ENCODE measurements at regions not wholly inside any gene's neighbourhood (a gene's known extent, or its start where the extent isn't known, plus 50 kb on each side); places are given as distances from the start of the nearest gene placed in this dataset.

GRCh38 chr3:834679-835078, 258.1 kb upstream of the CNTN6 start (continued):
- TF ChIP-seq POLR2AphosphoS5 (IDR thresholded peaks at IDR 0.05; ENCODE audit: low read depth, low read length) (no peak), ELF1 (IDR thresholded peaks at IDR 0.05) (no peak), TEAD4 (IDR thresholded peaks at IDR 0.05; ENCODE audit: borderline replicate concordance, insufficient read depth) (no peak)
- TF ChIP-seq, protein P1, sequence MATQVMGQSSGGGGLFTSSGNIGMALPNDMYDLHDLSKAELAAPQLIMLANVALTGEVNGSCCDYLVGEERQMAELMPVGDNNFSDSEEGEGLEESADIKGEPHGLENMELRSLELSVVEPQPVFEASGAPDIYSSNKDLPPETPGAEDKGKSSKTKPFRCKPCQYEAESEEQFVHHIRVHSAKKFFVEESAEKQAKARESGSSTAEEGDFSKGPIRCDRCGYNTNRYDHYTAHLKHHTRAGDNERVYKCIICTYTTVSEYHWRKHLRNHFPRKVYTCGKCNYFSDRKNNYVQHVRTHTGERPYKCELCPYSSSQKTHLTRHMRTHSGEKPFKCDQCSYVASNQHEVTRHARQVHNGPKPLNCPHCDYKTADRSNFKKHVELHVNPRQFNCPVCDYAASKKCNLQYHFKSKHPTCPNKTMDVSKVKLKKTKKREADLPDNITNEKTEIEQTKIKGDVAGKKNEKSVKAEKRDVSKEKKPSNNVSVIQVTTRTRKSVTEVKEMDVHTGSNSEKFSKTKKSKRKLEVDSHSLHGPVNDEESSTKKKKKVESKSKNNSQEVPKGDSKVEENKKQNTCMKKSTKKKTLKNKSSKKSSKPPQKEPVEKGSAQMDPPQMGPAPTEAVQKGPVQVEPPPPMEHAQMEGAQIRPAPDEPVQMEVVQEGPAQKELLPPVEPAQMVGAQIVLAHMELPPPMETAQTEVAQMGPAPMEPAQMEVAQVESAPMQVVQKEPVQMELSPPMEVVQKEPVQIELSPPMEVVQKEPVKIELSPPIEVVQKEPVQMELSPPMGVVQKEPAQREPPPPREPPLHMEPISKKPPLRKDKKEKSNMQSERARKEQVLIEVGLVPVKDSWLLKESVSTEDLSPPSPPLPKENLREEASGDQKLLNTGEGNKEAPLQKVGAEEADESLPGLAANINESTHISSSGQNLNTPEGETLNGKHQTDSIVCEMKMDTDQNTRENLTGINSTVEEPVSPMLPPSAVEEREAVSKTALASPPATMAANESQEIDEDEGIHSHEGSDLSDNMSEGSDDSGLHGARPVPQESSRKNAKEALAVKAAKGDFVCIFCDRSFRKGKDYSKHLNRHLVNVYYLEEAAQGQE (IDR thresholded peaks at IDR 0.05; ENCODE audit: low read depth, low read length) = no peak
- TF ChIP-seq, protein P2, sequence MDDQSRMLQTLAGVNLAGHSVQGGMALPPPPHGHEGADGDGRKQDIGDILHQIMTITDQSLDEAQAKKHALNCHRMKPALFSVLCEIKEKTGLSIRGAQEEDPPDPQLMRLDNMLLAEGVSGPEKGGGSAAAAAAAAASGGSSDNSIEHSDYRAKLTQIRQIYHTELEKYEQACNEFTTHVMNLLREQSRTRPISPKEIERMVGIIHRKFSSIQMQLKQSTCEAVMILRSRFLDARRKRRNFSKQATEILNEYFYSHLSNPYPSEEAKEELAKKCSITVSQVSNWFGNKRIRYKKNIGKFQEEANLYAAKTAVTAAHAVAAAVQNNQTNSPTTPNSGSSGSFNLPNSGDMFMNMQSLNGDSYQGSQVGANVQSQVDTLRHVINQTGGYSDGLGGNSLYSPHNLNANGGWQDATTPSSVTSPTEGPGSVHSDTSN (IDR thresholded peaks at IDR 0.05) = no peak

DNA sequence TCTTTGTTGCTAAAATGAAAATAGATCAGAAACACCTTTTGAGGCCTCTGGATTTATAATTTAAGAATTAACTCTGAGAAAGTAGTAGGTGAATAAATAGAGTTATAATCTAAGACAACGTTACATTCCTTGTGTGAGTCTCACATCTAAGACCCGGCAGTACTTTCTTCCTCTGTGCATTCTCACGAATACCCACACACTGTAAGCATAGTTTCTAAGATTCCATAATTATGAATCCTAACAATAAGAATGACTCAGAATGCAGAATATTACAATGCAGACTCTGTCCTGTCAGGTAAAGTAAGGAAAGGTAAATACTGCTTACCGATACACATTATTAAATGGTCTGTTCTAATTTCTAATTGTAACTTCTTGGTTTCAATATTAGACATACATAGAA, 257.7 kb upstream of the CNTN6 start:
- CTCF ChIA-PET = no interaction called here
- TF ChIP-seq FOXM1 (IDR thresholded peaks at IDR 0.05; ENCODE audit: low read depth) (no peak), NFIC (IDR thresholded peaks at IDR 0.05; ENCODE audit: borderline replicate concordance) (no peak), MAX (IDR thresholded peaks at IDR 0.05; ENCODE audit: low read depth) (no peak), RCOR1 (IDR thresholded peaks at IDR 0.05; ENCODE audit: low read length) (no peak), MXI1 (IDR thresholded peaks at IDR 0.05; ENCODE audit: low read depth, low read length) (no peak), RFX5 (IDR thresholded peaks at IDR 0.05; ENCODE audit: low read length) (no peak), CHD2 (IDR thresholded peaks at IDR 0.05; ENCODE audit: low read length, partially characterized antibody) (no peak), FOSL2 (IDR thresholded peaks at IDR 0.05; ENCODE audit: borderline replicate concordance, low read depth) (no peak), NRF1 (IDR thresholded peaks at IDR 0.05; ENCODE audit: low read depth, low read length) (no peak), GATA2 (CRISPR knock-in tag; IDR thresholded peaks at IDR 0.05) (no peak), YY1 (IDR thresholded peaks at IDR 0.05; ENCODE audit: low read depth) (no peak), ZBTB33 (IDR thresholded peaks at IDR 0.05; ENCODE audit: borderline replicate concordance, low read depth) (no peak), SMC3 (IDR thresholded peaks at IDR 0.05; ENCODE audit: low read depth, low read length) (no peak)
- TF ChIP-seq, protein P3, sequence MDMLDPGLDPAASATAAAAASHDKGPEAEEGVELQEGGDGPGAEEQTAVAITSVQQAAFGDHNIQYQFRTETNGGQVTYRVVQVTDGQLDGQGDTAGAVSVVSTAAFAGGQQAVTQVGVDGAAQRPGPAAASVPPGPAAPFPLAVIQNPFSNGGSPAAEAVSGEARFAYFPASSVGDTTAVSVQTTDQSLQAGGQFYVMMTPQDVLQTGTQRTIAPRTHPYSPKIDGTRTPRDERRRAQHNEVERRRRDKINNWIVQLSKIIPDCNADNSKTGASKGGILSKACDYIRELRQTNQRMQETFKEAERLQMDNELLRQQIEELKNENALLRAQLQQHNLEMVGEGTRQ (IDR thresholded peaks at IDR 0.05; ENCODE audit: borderline replicate concordance, low read depth, low read length) = no peak
- TF ChIP-seq, protein P1 (IDR thresholded peaks at IDR 0.05; ENCODE audit: low read depth, low read length) = no peak

More for the DNA sequence above, 257.7 kb upstream of the CNTN6 start:
- no peak overlapping the region for H3K4me3 ChIP-seq (ENCODE audit: low read depth in 2 of 2, low read length in 1 of 2)
- no peaks in the 10 kb centered on the region for H3K79me2 ChIP-seq (ENCODE audit: insufficient read depth)
- POLR2A ChIA-PET = no interaction called here
- H3K9ac ChIP-seq = no peak overlapping the region
- H3K4me1 ChIP-seq (ENCODE audit: control insufficient read depth in 1 of 2, insufficient read depth in 2 of 2, low read depth in 1 of 2, low read length in 1 of 2) = no peaks in the 10 kb centered on the region
- DNase-seq = no peak
- H3K27ac ChIP-seq (ENCODE audit: low read depth in 2 of 2, low read length in 1 of 2) = no peak overlapping the region
- H2AFZ ChIP-seq (ENCODE audit: low read depth) = no peak overlapping the region
- H3K27me3 ChIP-seq (ENCODE audit: insufficient read depth) = no peaks in the 10 kb centered on the region
- no peak overlapping the region for H3K4me2 ChIP-seq
- no peaks in the 10 kb centered on the region for H3K9me2 ChIP-seq
- no peaks in the 10 kb centered on the region for H3K36me3 ChIP-seq (replicated peaks in 1 of 2; ENCODE audit: control insufficient read depth in 1 of 2, insufficient read depth in 2 of 2, low read length in 1 of 2)
- no peaks in the 10 kb centered on the region for H3K9me3 ChIP-seq
- no peaks in the 10 kb centered on the region for H3F3A ChIP-seq (replicated peaks; ENCODE audit: insufficient read depth)
- H4K20me1 ChIP-seq (ENCODE audit: insufficient read depth) = no peaks in the 10 kb centered on the region
- WGBS (ENCODE audit: low lambda C conversion rate) = 14% methylated on average over 4 of the region's 4 CpGs
